T-cell (primary cell): ENCODE measurements at regions not wholly inside any gene's neighbourhood (a gene's known extent, or its start where the extent isn't known, plus 50 kb on each side); places are given as distances from the start of the nearest gene placed in this dataset.
"Not testable (repeated sequence)": the region's sequence is repeated elsewhere in the genome, so short reads cannot be mapped to it uniquely, and the experiment has no call there.

Experiments used
- ATAC-seq, 4 experiments: fragments of 200-7000 bp in 3 of 4; fragments of 150-1000 bp in 1 of 4; cut with Tn5 transposase; replicated peaks in 1 of 4; 1 replicate in 3 of 4; 2 replicates in 1 of 4; pipeline ENCODE4 v1.10.0; 2021; ENCODE audit warnings: moderate library complexity in 3 of 4, mild to moderate bottlenecking in 2 of 4, moderate number of reproducible peaks in 1 of 4
- CTCF ChIA-PET, 2 donors: fragments of 300-600 bp; sonication (Branson Sonifier 250); formaldehyde crosslinking; loops; one replicate each; lab custom pipeline; 2022; ENCODE audit warnings: antibody characterized with exemption in 2 of 2; lab: Charles Lee
- POLR2A ChIA-PET, 2 donors: fragments of 300-600 bp; sonication (Branson Sonifier 250); formaldehyde crosslinking; loops; one replicate each; lab custom pipeline; 2022; ENCODE audit warnings: antibody characterized with exemption in 2 of 2; lab: Charles Lee
- DNase-seq, 35 experiments: peaks; one replicate each; pipeline versions ENCODE4 v3.0.0 to v3.0.0-alpha.2; 2013 to 2023
- H3K27ac ChIP-seq: one replicate; pipeline ENCODE4 v1.5.1; 2013; ENCODE audit warnings: low read length
- H3K27me3 ChIP-seq, 2 experiments: replicated peaks in 1 of 2; 1 replicate in 1 of 2; 2 replicates in 1 of 2; pipeline versions ENCODE4 v1.6.1 to v1.7.0; 2013; ENCODE audit warnings: low read length in 1 of 2, mixed read lengths in 1 of 2; ENCODE audit not compliant: control insufficient read depth in 2 of 2, insufficient read depth in 2 of 2; ENCODE audit errors: extremely low read depth in 1 of 2
- H3K36me3 ChIP-seq, 2 donors: 1 replicate in 1 of 2; 2 replicates in 1 of 2; pipeline versions ENCODE4 v1.6.1 to v1.7.0; 2013; ENCODE audit warnings: low read length in 1 of 2; ENCODE audit not compliant: control insufficient read depth in 2 of 2, insufficient read depth in 1 of 2; ENCODE audit errors: extremely low read depth in 1 of 2
- H3K4me1 ChIP-seq, 2 experiments: 1 replicate in 1 of 2; 2 replicates in 1 of 2; pipeline versions ENCODE4 v1.6.1 to v1.7.0; 2013; ENCODE audit warnings: low read length in 2 of 2, mixed read lengths in 1 of 2; ENCODE audit not compliant: insufficient read depth in 2 of 2, control insufficient read depth in 1 of 2; ENCODE audit errors: extremely low read depth in 1 of 2
- H3K4me3 ChIP-seq, 2 donors: 1 replicate in 1 of 2; 2 replicates in 1 of 2; pipeline versions ENCODE4 v1.5.1 to v1.7.0; 2013; ENCODE audit warnings: mild to moderate bottlenecking in 2 of 2, low read length in 1 of 2, moderate library complexity in 1 of 2; ENCODE audit not compliant: control insufficient read depth in 1 of 2; ENCODE audit errors: extremely low read depth in 1 of 2
- H3K9me3 ChIP-seq: 2 replicates; pipeline ENCODE4 v1.7.0; 2013
- H3K27ac Mint-ChIP-seq, 2 donors: one replicate each; pipeline ENCODE4 v1.8.0; 2020 to 2021; ENCODE audit warnings: mild to moderate bottlenecking in 2 of 2, mixed read lengths in 2 of 2
- H3K27me3 Mint-ChIP-seq, 2 donors: one replicate each; pipeline ENCODE4 v1.8.0; 2021 to 2022; ENCODE audit warnings: mixed read lengths in 2 of 2
- H3K36me3 Mint-ChIP-seq: one replicate; pipeline ENCODE4 v1.8.0; 2021; ENCODE audit warnings: mixed read lengths
- H3K4me1 Mint-ChIP-seq, 3 donors: one replicate each; pipeline ENCODE4 v1.8.0; 2020 to 2022; ENCODE audit warnings: mixed read lengths in 3 of 3, mild to moderate bottlenecking in 1 of 3
- H3K4me3 Mint-ChIP-seq, 3 donors: one replicate each; pipeline ENCODE4 v1.8.0; 2020 to 2022; ENCODE audit warnings: mild to moderate bottlenecking in 3 of 3, mixed read lengths in 3 of 3, moderate library complexity in 3 of 3
- H3K9me3 Mint-ChIP-seq, 3 donors: one replicate each; pipeline ENCODE4 v1.8.0; 2020 to 2022; ENCODE audit warnings: mixed read lengths in 3 of 3
- WGBS: methylation state at CpG from one replicate; pipeline ENCODE4 v1.1.5; 2013; ENCODE audit warnings: missing lambda C conversion rate; ENCODE audit not compliant: insufficient coverage; 5-methylcytosine and 5-hydroxymethylcytosine counted together

DNA sequence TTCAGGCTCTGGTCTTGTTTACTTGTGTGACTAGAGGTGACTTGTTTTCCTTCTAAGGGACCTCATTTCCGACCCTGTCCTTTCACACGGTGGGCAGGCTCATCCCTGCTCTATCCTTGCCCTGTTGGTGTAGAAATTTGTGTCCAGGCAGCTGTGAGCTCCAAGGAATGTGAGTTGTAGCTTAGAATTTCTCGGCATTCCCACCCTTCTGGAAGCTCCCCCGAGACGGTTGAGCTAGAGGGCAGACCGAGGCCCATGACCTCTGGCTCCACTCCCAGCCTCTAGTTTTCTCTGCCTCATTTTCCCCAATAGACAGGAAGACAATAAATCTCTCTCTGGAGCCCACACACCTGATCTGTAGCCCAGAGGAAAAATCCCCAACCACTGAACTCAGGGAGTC is 100.9 kb downstream of the NAV1 start:
- Histone ChIP-seq H3K4me3 (no peak overlapping the region), H3K4me1 (no peaks in the 10 kb centered on the region), H3K9me3 (no peaks in the 10 kb centered on the region), H3K36me3 (no peaks in the 10 kb centered on the region), H3K27ac (no peak overlapping the region), H3K27me3 (peaks cover 0 to 8% of the 10 kb centered on the region in 2 experiments)
- CTCF ChIA-PET: no interaction called here
- Mint-ChIP-seq H3K9me3 (no peaks in the 10 kb centered on the region), H3K4me1 (no peaks in the 10 kb centered on the region), H3K27me3 (peaks cover 7 to 29% of the 10 kb centered on the region in 2 donors), H3K27ac (no peak overlapping the region), H3K36me3 (peaks cover 5% of the 10 kb centered on the region), H3K4me3 (no peak overlapping the region)
- WGBS: 20% methylated on average over 1 of the region's 6 CpGs
- DNase-seq (no peak), ATAC-seq (no peak)
- POLR2A ChIA-PET: no interaction called here

DNA sequence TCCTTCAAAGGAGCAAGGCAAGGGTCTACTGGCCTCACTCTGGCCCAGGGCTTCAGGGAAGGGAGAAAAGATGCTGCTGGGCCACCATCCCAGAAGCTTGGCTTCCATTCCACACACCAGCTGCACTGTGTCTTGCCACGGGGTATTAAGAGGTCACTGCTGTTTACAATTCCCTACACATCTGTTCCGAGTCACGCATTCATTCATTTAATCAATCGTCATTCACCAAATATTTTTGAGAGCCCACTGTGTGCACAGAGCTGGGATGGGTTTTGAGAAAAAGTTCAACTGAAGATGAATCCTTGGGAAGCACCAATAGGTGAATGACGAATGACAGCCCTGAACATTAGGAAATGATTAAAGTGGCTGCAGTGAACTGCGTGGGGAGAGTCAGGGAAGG is 101.7 kb downstream of the NAV1 start:
- Histone ChIP-seq H3K36me3 (no peaks in the 10 kb centered on the region), H3K27ac (no peak overlapping the region), H3K4me3 (no peak overlapping the region), H3K9me3 (no peaks in the 10 kb centered on the region), H3K27me3 (peaks cover 0 to 8% of the 10 kb centered on the region in 2 experiments), H3K4me1 (no peaks in the 10 kb centered on the region)
- ChIA-PET CTCF (no interaction called here), POLR2A (no interaction called here)
- Mint-ChIP-seq H3K4me3 (no peak overlapping the region), H3K36me3 (peaks cover 5% of the 10 kb centered on the region), H3K27ac (no peak overlapping the region), H3K27me3 (peaks cover 7 to 30% of the 10 kb centered on the region in 2 donors), H3K9me3 (no peaks in the 10 kb centered on the region), H3K4me1 (no peaks in the 10 kb centered on the region)
- ATAC-seq (no peak), DNase-seq (no peak)
- WGBS: 71% methylated on average over 2 of the region's 6 CpGs

GRCh38 chr1:201641524-201642253 is 102.8 kb downstream of the NAV1 start:
- no peak for ATAC-seq

DNA sequence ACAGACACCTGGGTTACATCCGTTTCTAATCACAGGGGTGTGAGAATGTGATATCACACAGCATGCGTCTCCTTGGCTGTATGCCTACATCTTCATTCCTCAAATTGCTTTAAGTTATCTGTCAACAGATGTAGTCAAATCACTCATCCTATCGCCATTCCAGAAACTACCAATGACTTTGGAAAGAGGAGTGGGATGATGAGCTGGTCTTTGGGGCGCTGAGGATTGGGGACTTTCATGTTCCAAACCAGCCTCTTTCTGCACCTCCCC is 104.8 kb downstream of the NAV1 start:
- ChIA-PET CTCF (interaction anchor here in 1 of 2 donors (0.6 kb wide), 1 partner anchor 399 kb away, joined by 3 read pairs; no protein-coding TSS in a partner anchor), POLR2A (no interaction called here)
- Histone ChIP-seq H3K9me3 (no peaks in the 10 kb centered on the region), H3K27ac (no peak overlapping the region), H3K4me1 (peaks cover 0 to under 1% of the 10 kb centered on the region in 2 experiments), H3K4me3 (no peak overlapping the region), H3K36me3 (no peaks in the 10 kb centered on the region), H3K27me3 (peaks cover 0 to 24% of the 10 kb centered on the region in 2 experiments)
- WGBS: no CpG with 5 or more reads among the region's 4 CpGs
- Mint-ChIP-seq H3K4me3 (no peak overlapping the region), H3K27ac (no peak overlapping the region), H3K36me3 (peaks cover 5% of the 10 kb centered on the region), H3K4me1 (peaks cover 0 to 5% (median 3%) of the 10 kb centered on the region in 3 donors), H3K27me3 (peaks cover 27 to 51% of the 10 kb centered on the region in 2 donors), H3K9me3 (no peaks in the 10 kb centered on the region)
- no peak for ATAC-seq
- no peak for DNase-seq

More at GRCh38 chr1:201641524-201642253, 102.8 kb downstream of the NAV1 start:
- ChIA-PET POLR2A (no interaction called here), CTCF (no interaction called here)
- H3K4me1 Mint-ChIP-seq: no peaks in the 10 kb centered on the region
- H3K27ac Mint-ChIP-seq: no peak overlapping the region
- Histone ChIP-seq H3K4me1 (no peaks in the 10 kb centered on the region), H3K36me3 (no peaks in the 10 kb centered on the region), H3K27me3 (peaks cover 0 to 8% of the 10 kb centered on the region in 2 experiments), H3K4me3 (no peak overlapping the region), H3K9me3 (no peaks in the 10 kb centered on the region), H3K27ac (no peak overlapping the region)
- H3K4me3 Mint-ChIP-seq: no peak overlapping the region
- DNase-seq: no peak
- 80% methylated on average over 2 of the region's 4 CpGs for WGBS
- no peaks in the 10 kb centered on the region for H3K9me3 Mint-ChIP-seq
- H3K27me3 Mint-ChIP-seq: peaks cover 13 to 38% of the 10 kb centered on the region in 2 donors
- H3K36me3 Mint-ChIP-seq: peaks cover 5% of the 10 kb centered on the region

GRCh38 chr1:201644197-201644596 is 105.3 kb downstream of the NAV1 start:
- Mint-ChIP-seq H3K27me3 (peaks cover 28 to 51% of the 10 kb centered on the region in 2 donors), H3K27ac (no peak overlapping the region), H3K4me1 (peaks cover 0 to 5% (median 3%) of the 10 kb centered on the region in 3 donors), H3K36me3 (peaks cover 5% of the 10 kb centered on the region), H3K9me3 (no peaks in the 10 kb centered on the region), H3K4me3 (no peak overlapping the region)
- Histone ChIP-seq H3K4me3 (no peak overlapping the region), H3K27me3 (peaks cover 0 to 28% of the 10 kb centered on the region in 2 experiments), H3K27ac (no peak overlapping the region), H3K36me3 (no peaks in the 10 kb centered on the region), H3K9me3 (no peaks in the 10 kb centered on the region), H3K4me1 (peaks cover 0 to 2% of the 10 kb centered on the region in 2 experiments)
- WGBS: 35% methylated on average over 2 of the region's 2 CpGs
- CTCF ChIA-PET: no interaction called here
- no peak for ATAC-seq
- no peak for DNase-seq
- POLR2A ChIA-PET: no interaction called here

- H3K27ac ChIP-seq, ATAC-seq, H3K4me3 ChIP-seq, DNase-seq, H3K36me3 ChIP-seq, H3K27ac Mint-ChIP-seq, H3K4me1 Mint-ChIP-seq, H3K9me3 Mint-ChIP-seq, H3K4me3 Mint-ChIP-seq, H3K36me3 Mint-ChIP-seq, CTCF ChIA-PET, POLR2A ChIA-PET, H3K9me3 ChIP-seq, H3K4me1 ChIP-seq: not testable (repeated sequence)
- H3K27me3 Mint-ChIP-seq: peaks cover 35 to 56% of the 10 kb centered on the region in 2 donors
- peaks cover 0 to 36% of the 10 kb centered on the region in 2 experiments for H3K27me3 ChIP-seq
- WGBS: 43% methylated on average over 1 of the region's 6 CpGs
Measured at GRCh38 chr1:201645000-201645399, 106.1 kb downstream of the NAV1 start.
